ENCODE measurements at regions not wholly inside any gene's neighbourhood (a gene's known extent, or its start where the extent isn't known, plus 50 kb on each side); places are given as distances from the start of the nearest gene placed in this dataset.
"Not testable (repeated sequence)": the region's sequence is repeated elsewhere in the genome, so short reads cannot be mapped to it uniquely, and the experiment has no call there.

GRCh38 chr11:45395947-45396346 is 109.8 kb upstream of the SYT13 start:
- no peak overlapping the region for H3K4me3 Mint-ChIP-seq
- H3K27ac Mint-ChIP-seq, result no peak overlapping the region
- no peaks in the 10 kb centered on the region for H3K36me3 Mint-ChIP-seq (ENCODE audit: low read depth)
- no peak for ATAC-seq
- ChIA-PET CTCF (interaction anchor here (0.8 kb wide), 1 partner anchor 376 kb away, joined by 3 read pairs; no protein-coding TSS in a partner anchor), POLR2A (no interaction called here)
- no peak for DNase-seq
- H3K9me3 Mint-ChIP-seq (ENCODE audit: low read depth), result no peaks in the 10 kb centered on the region
- H3K27me3 Mint-ChIP-seq, result no peaks in the 10 kb centered on the region
- intact Hi-C loops (cut with DNase I, micrococcal nuclease), result no loop called here
- no peaks in the 10 kb centered on the region for H3K4me1 Mint-ChIP-seq

- H3K36me3 Mint-ChIP-seq (ENCODE audit: low read depth), result no peaks in the 10 kb centered on the region
Measured at GRCh38 chr11:45395421-45395820, 109.3 kb upstream of the SYT13 start.

GRCh38 chr11:45394294-45395085 is 108.3 kb upstream of the SYT13 start:
- no peak overlapping the region for H3K4me3 Mint-ChIP-seq
- H3K4me1 Mint-ChIP-seq, result no peaks in the 10 kb centered on the region
- no peak overlapping the region for H3K27ac Mint-ChIP-seq

More at GRCh38 chr11:45395421-45395820, 109.3 kb upstream of the SYT13 start:
- Mint-ChIP-seq H3K27ac (no peak overlapping the region), H3K4me1 (no peaks in the 10 kb centered on the region), H3K4me3 (no peak overlapping the region), H3K27me3 (no peaks in the 10 kb centered on the region), H3K9me3 (ENCODE audit: low read depth) (no peaks in the 10 kb centered on the region)
- ChIA-PET POLR2A (no interaction called here), CTCF (interaction anchor here (0.8 kb wide), 1 partner anchor 376 kb away, joined by 3 read pairs; no protein-coding TSS in a partner anchor)
- intact Hi-C loops (cut with DNase I, micrococcal nuclease), result no loop called here
- DNase-seq (no peak), ATAC-seq (no peak)

GRCh38 chr11:45393826-45394225 is 107.7 kb upstream of the SYT13 start:
- no peaks in the 10 kb centered on the region for H3K36me3 Mint-ChIP-seq (ENCODE audit: low read depth)
- no peak overlapping the region for H3K27ac Mint-ChIP-seq
- ATAC-seq (no peak), DNase-seq (no peak)
- H3K9me3 Mint-ChIP-seq (ENCODE audit: low read depth), result no peaks in the 10 kb centered on the region
- H3K4me3 Mint-ChIP-seq, result no peak overlapping the region
- ChIA-PET CTCF (no interaction called here), POLR2A (no interaction called here)
- H3K27me3 Mint-ChIP-seq, result no peaks in the 10 kb centered on the region
- no peaks in the 10 kb centered on the region for H3K4me1 Mint-ChIP-seq
- intact Hi-C loops (cut with DNase I, micrococcal nuclease), result no loop called here

More at GRCh38 chr11:45394294-45395085, 108.3 kb upstream of the SYT13 start:
- no peaks in the 10 kb centered on the region for H3K36me3 Mint-ChIP-seq (ENCODE audit: low read depth)
- intact Hi-C loops (cut with DNase I, micrococcal nuclease), result no loop called here
- DNase-seq, result no peak
- ATAC-seq, result no peak
- ChIA-PET POLR2A (no interaction called here), CTCF (no interaction called here)
- no peaks in the 10 kb centered on the region for H3K9me3 Mint-ChIP-seq (ENCODE audit: low read depth)
- no peaks in the 10 kb centered on the region for H3K27me3 Mint-ChIP-seq

- Mint-ChIP-seq H3K36me3 (ENCODE audit: low read depth) (no peaks in the 10 kb centered on the region), H3K9me3 (ENCODE audit: low read depth) (no peaks in the 10 kb centered on the region), H3K4me3 (no peak overlapping the region), H3K4me1 (no peaks in the 10 kb centered on the region), H3K27me3 (no peaks in the 10 kb centered on the region), H3K27ac (no peak overlapping the region)
- no peak for DNase-seq
- intact Hi-C loops (cut with DNase I, micrococcal nuclease), result no loop called here
- ChIA-PET CTCF (interaction anchor here (0.8 kb wide), 1 partner anchor 19 kb away, joined by 3 read pairs; no protein-coding TSS in a partner anchor), POLR2A (no interaction called here)
- ATAC-seq, result no peak
Measured at GRCh38 chr11:45393334-45393733, 107.2 kb upstream of the SYT13 start.

- ChIA-PET POLR2A (no interaction called here), CTCF (interaction anchor here (0.8 kb wide), 1 partner anchor 18 kb away, joined by 3 read pairs; no protein-coding TSS in a partner anchor)
- intact Hi-C loops (cut with DNase I, micrococcal nuclease), result no loop called here
- Mint-ChIP-seq H3K4me1 (no peaks in the 10 kb centered on the region), H3K27ac (no peak overlapping the region), H3K27me3 (no peaks in the 10 kb centered on the region), H3K4me3 (no peak overlapping the region), H3K9me3 (ENCODE audit: low read depth) (no peaks in the 10 kb centered on the region), H3K36me3 (ENCODE audit: low read depth) (no peaks in the 10 kb centered on the region)
- ATAC-seq, result no peak
- no peak for DNase-seq
Measured at GRCh38 chr11:45392591-45393091, 106.5 kb upstream of the SYT13 start.

- Mint-ChIP-seq H3K36me3 (ENCODE audit: low read depth) (no peaks in the 10 kb centered on the region), H3K27me3 (no peaks in the 10 kb centered on the region), H3K4me1 (no peaks in the 10 kb centered on the region), H3K4me3 (no peak overlapping the region), H3K27ac (no peak overlapping the region), H3K9me3 (ENCODE audit: low read depth) (no peaks in the 10 kb centered on the region)
- ATAC-seq (no peak), DNase-seq (no peak)
- ChIA-PET CTCF (interaction anchor here (0.7 kb wide), 1 partner anchor 21 kb away, joined by 3 read pairs; no protein-coding TSS in a partner anchor), POLR2A (no interaction called here)
- intact Hi-C loops (cut with DNase I, micrococcal nuclease), result no loop called here
Measured at GRCh38 chr11:45392154-45392553, 106.0 kb upstream of the SYT13 start.

GRCh38 chr11:45391168-45391850 is 105.2 kb upstream of the SYT13 start:
- ATAC-seq (no peak), DNase-seq (no peak)
- no peak overlapping the region for H3K4me3 Mint-ChIP-seq
- ChIA-PET POLR2A (no interaction called here), CTCF (interaction anchor here (0.7 to 1.3 kb wide), 2 partner anchors 16 to 20 kb away, joined by 3 read pairs; no protein-coding TSS in a partner anchor)
- no peaks in the 10 kb centered on the region for H3K27me3 Mint-ChIP-seq
- H3K27ac Mint-ChIP-seq, result no peak overlapping the region
- H3K36me3 Mint-ChIP-seq (ENCODE audit: low read depth), result no peaks in the 10 kb centered on the region
- intact Hi-C loops (cut with DNase I, micrococcal nuclease), result no loop called here
- H3K4me1 Mint-ChIP-seq, result no peaks in the 10 kb centered on the region
- H3K9me3 Mint-ChIP-seq (ENCODE audit: low read depth), result no peaks in the 10 kb centered on the region

- Mint-ChIP-seq H3K27ac (no peak overlapping the region), H3K27me3 (no peaks in the 10 kb centered on the region), H3K4me1 (peaks cover 2% of the 10 kb centered on the region), H3K36me3 (ENCODE audit: low read depth) (no peaks in the 10 kb centered on the region), H3K4me3 (no peak overlapping the region), H3K9me3 (ENCODE audit: low read depth) (no peaks in the 10 kb centered on the region)
- intact Hi-C loops (cut with DNase I, micrococcal nuclease), result no loop called here
- ATAC-seq, result no peak
- DNase-seq, result no peak
- POLR2A ChIA-PET, result no interaction called here
- CTCF ChIA-PET, result interaction anchor here (1.3 to 2.0 kb wide), 2 partner anchors 17 to 19 kb away, joined by 3 to 9 read pairs; no protein-coding TSS in a partner anchor
Measured at GRCh38 chr11:45390407-45390806, 104.3 kb upstream of the SYT13 start.

GRCh38 chr11:45388472-45388871 is 102.3 kb upstream of the SYT13 start:
- ATAC-seq, result no peak
- Mint-ChIP-seq H3K36me3 (ENCODE audit: low read depth) (no peaks in the 10 kb centered on the region), H3K27me3 (no peaks in the 10 kb centered on the region), H3K4me3 (no peak overlapping the region), H3K4me1 (peaks cover 4% of the 10 kb centered on the region), H3K9me3 (ENCODE audit: low read depth) (no peaks in the 10 kb centered on the region), H3K27ac (no peak overlapping the region)
- intact Hi-C loops (cut with DNase I, micrococcal nuclease), result no loop called here
- ChIA-PET POLR2A (no interaction called here), CTCF (interaction anchor here (2.0 kb wide), 1 partner anchor 17 kb away, joined by 9 read pairs; no protein-coding TSS in a partner anchor)
- DNase-seq, result no peak

- DNase-seq; H3K36me3 Mint-ChIP-seq (ENCODE audit: low read depth); H3K4me1 Mint-ChIP-seq; POLR2A ChIA-PET; CTCF ChIA-PET; H3K27me3 Mint-ChIP-seq; intact Hi-C loops (cut with DNase I, micrococcal nuclease); H3K9me3 Mint-ChIP-seq (ENCODE audit: low read depth); H3K4me3 Mint-ChIP-seq; H3K27ac Mint-ChIP-seq; ATAC-seq: not testable (repeated sequence)
Measured at GRCh38 chr11:45387885-45388284, 101.7 kb upstream of the SYT13 start.

- H3K4me3 Mint-ChIP-seq, result no peak overlapping the region
- ATAC-seq (no peak), DNase-seq (no peak)
- ChIA-PET CTCF (interaction anchor here (3.1 kb wide), 1 partner anchor 15 kb away, joined by 12 read pairs; no protein-coding TSS in a partner anchor), POLR2A (no interaction called here)
- H3K9me3 Mint-ChIP-seq (ENCODE audit: low read depth), result no peaks in the 10 kb centered on the region
- no peaks in the 10 kb centered on the region for H3K36me3 Mint-ChIP-seq (ENCODE audit: low read depth)
- peaks cover 8% of the 10 kb centered on the region for H3K4me1 Mint-ChIP-seq
- intact Hi-C loops (cut with DNase I, micrococcal nuclease), result no loop called here
- no peak overlapping the region for H3K27ac Mint-ChIP-seq
- no peaks in the 10 kb centered on the region for H3K27me3 Mint-ChIP-seq
Measured at GRCh38 chr11:45386972-45387371, 100.8 kb upstream of the SYT13 start.
